HL-60/S4 treated with retinoic acid at 250 ng/mL for 4 days and 3 days (cell line): ENCODE measurements at regions not wholly inside any gene's neighbourhood (a gene's known extent, or its start where the extent isn't known, plus 50 kb on each side); places are given as distances from the start of the nearest gene placed in this dataset.
"Not testable (repeated sequence)": the region's sequence is repeated elsewhere in the genome, so short reads cannot be mapped to it uniquely, and the experiment has no call there.

ENCODE experiments used
- in situ Hi-C: fragments of 300-500 bp; cut with MboI; formaldehyde crosslinking; loops from 2 replicates; pipeline ENCODE4 v1.7.0; 2022; ENCODE audit warnings: low sequenced_read_pairs

DNA sequence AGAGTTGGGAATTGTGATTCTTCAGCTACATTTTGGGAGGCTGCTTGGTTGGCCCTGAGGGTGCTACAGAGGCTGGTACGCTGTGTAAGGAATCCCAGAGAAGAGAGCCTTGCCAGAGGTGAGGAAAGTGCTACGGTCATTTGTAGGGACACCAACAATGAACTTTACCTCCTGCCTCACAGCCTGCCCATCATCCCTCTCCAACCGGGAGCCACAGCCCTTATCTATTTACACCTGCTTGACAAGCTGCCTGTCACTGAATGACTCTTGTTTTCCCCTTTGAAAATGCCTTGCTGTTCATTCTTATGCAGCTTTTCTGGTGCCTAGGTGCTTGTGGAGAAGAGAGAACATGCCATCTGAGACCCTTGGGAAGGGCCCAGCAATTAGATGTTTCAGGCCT lies 110.8 kb downstream of the PCSK1 start:
- in situ Hi-C loops, result no loop called here

DNA sequence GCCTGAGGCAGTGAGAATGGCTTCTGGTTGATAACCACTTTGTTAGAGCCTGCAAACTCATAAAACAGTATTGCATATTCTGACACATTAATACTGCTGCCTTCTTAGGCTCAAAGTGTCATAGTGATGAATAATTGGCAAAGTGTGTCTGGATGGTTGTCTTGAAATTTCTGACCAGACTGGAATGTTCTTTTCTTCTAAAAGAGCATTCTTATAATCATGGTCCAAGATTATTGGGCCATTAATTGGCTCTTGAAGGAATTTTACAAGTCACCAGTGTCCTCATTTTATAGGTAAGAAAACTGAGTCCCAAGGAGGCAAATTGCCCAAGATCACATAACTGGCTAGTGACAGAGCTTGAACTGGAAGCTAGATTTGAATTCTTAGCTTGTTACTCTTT lies 111.7 kb downstream of the PCSK1 start:
- in situ Hi-C loops, result no loop called here

DNA sequence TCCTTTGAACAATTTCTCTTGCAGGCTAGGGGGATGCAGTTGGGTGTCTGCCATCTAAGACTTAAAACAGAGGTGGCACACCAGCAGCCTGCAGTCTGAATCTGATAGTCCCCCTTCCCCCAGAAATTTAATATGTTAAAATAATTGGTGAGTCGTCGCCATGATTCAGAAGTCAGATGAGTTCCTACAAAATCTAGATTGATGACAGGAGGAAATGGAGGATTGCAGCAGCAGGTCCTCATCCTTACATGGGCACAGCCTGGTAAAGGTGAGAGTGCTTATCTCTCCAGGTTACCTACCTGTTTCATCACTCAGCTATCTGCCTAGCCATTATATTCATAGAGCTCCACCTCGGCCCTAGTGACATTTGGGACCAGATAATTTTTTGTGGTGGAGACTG lies 112.3 kb downstream of the PCSK1 start:
- in situ Hi-C loops, result no loop called here

DNA sequence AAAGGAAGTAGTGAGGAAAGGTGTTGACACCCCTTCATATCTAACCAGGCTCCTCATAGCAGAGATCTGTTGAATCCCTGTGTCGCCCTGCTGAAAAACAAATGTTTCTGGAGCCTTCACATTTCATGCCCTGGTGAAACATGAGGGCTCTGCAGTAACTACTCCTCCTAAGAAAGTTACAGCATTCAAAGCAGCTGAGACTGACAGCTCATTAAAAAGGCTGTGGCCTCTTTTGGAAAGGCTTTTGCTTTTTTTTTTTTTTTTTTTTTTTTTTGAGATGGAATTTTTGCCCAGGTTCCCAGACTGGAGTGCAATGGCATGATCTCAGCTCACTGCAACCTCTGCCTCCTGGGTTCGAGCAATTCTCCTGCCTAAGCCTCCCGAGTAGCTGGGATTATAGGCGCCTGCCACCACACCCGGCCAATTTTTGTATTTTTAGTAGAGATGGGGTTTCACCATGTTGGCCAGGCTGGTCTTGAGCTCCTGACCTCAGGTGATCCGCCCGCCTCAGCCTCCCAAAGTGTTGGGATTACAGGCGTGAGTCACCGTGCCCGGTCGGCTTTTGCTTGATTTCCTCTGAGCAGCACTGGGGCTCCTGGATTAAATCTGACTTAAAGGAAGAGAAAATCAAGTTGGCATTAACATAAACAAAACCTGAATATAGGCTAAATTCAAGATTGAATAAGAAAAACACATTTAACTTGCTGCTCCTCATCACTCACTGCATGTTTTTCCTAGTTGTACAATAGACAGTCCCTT lies 112.9 kb downstream of the PCSK1 start:
- in situ Hi-C loops, result not testable (repeated sequence)

DNA sequence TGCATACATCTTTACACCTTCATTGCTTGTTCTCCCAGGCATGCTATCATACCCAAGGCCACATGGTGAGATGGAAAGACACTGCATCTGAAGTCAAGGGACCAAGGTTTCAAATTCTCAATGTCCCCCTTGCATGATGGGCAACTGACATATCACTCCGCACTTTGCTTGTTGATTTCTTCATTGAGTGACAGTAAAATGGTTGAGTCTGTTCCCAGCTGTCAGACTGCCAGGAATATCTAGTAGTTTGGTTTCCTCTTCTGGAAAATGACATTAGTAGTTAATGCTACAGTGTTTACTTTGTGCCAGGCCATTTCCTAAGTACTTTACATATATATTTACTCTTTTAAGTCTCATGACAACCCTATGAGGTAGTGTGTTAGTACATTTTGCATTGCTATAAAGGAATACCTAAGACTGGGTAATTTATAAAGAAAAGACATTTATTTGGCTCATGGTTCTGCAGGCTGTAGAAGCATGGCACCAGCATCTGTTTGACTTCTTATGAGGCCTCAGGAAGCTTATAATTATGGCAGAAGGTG lies 114.4 kb downstream of the PCSK1 start:
- in situ Hi-C loops, result no loop called here

DNA sequence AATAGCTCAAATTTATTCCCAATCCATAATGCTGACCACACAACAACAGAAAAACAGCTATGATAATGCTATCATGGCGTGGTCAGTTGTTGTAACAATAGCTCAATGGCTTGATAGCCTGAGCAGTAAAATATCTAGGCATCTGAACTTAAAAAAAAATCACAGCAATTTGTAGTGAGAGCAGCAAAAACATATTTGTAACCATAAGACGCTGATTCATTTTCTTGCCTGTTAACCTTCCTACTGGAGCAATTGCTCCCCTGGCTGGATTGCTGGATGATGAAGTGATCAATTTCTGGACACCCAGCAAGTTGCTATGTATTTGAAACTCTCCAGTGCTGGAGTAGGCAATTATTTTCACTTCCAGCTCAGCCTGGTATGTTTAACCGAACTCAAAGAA lies 115.1 kb downstream of the PCSK1 start:
- in situ Hi-C loops, result no loop called here

DNA sequence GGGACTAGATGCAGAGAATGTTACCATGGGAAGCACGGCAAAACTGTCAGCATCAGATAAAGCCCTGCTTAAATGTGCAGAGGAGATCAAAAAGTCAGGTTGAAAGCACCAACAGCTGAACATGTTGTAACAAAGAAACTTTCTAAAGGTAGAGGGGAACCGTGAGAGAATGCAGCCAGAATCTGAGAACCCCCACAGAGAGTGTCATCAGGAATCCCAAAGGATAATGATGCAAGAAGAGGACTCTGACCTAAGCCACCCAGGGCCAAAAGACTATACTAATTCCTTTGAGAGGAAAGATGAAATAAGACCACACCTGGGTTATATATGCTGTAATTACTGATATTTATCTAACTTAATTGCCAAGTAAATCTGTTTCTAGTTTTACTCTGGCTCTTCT lies 116.6 kb downstream of the PCSK1 start:
- in situ Hi-C loops, result no loop called here

DNA sequence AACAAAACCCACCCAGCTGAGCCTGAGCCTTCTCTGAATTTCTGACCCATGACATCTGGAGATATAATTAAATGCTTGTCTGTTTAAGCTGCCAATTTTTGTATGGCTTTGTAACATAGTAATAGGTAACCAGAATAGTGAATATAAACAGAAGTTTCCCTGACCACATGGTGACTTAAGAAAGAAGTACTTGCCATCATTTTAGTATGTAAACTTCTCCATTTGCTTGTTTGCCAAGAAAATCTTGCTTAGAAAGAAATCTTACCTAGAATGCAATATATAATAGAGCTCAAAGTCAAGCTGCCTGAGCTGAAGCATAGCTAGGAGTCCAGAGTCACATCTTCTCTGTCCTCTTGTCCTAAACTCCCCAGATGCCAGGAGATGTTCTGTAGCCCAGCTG lies 117.0 kb downstream of the PCSK1 start:
- in situ Hi-C loops, result no loop called here

DNA sequence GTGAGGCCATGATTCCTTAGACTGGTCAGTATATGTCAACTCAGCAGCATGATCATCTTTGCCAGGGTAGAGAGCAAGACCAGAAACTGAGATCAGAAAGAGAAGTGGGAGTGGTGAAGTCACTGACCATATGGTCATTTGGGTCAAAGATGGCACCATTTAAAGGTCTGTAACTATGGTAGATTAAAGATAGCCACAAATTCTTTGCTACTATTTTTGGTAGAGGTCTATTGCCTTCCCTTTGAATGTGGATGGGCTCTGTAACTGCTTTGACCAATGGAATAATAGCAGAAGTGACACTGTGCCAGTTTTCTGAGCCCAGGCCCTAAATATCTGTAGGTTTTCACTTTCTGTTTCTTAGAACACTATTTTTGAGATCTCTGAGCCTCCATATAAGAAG lies 117.6 kb downstream of the PCSK1 start:
- in situ Hi-C loops, result no loop called here

DNA sequence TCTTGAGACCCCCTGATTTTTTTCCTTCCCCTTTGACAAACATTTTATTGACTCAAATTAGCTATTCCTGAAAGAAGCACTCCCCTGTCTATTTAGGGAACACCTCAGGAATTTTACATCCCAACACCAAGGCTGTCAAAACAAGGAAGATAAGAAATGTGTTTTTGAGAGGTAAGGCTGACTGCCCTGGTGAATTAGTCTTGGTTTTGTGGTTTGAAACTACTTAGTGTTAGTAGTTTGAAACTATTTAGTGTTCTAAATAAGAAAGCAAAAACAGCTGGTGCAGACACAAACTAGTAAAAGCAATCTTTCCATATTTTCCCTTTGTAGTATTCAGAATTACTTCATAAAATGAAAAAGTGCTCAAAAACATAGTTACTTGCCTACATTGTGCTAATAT lies 120.7 kb downstream of the PCSK1 start:
- in situ Hi-C loops, result no loop called here

DNA sequence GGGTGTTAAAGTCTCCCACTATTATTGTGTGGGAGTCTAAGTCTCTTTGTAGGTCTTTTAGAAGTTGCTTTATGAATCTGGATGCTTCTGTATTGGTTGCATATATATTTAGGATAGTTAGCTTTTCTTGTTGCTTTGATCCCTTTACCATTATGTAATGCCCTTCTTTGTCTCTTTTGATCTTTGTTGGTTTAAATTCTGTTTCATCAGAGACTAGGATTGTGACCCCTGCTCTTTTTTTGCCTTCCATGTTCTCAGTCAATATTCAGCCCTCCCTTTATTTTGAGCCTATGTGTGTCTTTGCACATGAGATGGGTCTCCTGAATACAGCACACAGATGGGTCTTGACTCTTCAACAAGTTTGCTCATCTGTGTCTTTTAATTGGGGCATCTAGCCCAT lies 126.0 kb downstream of the PCSK1 start:
- in situ Hi-C loops, result not testable (repeated sequence)

DNA sequence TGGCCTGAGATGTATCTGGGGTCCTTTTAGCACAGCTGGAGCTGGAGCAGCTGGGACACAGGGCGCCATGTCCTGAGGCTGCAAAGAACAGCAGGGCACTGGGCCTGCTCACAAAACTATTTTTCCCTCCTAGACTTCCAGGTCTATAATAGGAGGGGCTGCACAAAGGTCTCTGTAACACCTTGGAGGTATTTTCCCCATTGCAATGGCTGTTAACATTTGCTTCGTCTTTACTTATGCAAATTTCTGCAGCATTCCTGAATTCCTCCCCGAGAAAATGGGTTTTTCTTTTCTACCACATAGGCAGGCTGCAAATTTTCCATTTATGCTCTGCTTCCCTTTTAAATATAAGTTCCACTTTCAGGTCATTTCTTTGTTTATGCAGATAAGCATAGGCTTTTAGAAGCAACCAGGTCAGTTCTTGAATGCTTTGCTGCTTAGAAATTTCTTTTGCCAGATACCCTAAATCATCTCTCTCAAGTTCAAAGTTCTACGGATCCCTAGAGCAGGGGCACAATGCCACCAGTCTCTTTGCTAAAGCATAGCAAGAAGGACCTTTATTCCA lies 130.8 kb downstream of the PCSK1 start:
- in situ Hi-C loops, result no loop called here

DNA sequence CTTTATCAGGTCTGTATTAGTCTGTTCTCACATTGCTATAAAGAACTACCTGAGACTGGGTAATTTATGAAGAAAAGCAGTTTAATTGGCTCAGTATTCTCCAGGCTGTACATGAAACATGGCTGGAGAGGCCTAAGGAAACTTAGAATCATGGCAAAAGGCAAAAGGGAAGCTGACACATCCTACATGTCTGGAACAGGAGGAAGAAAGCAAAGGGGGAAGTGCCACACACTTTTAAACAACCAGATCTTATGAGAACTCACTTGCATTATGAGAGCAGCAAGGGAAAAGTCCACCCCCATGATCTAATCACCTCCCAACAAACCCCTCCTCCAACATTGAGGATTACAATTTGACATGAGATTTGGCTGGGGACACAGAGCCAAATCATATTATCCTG lies 132.1 kb downstream of the PCSK1 start:
- in situ Hi-C loops, result no loop called here

DNA sequence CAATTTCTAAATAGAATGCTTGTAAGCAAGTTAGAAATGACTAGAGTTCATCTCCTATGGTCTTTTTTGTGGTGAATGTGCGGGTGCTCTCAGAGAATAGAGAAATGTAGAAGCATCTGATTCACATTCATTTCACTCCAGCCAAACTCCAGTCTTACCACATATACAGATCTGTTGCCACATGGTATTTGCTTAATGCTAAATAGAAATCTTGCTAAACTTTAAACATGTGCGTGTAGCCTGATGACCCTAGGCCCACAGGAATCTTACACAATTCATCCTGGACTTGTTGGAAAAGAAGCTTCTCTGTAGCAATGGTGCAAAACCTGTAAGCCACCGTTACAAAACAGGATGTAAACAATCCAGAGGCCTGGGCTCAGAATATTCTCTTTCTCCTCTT lies 135.2 kb downstream of the PCSK1 start:
- in situ Hi-C loops, result no loop called here

DNA sequence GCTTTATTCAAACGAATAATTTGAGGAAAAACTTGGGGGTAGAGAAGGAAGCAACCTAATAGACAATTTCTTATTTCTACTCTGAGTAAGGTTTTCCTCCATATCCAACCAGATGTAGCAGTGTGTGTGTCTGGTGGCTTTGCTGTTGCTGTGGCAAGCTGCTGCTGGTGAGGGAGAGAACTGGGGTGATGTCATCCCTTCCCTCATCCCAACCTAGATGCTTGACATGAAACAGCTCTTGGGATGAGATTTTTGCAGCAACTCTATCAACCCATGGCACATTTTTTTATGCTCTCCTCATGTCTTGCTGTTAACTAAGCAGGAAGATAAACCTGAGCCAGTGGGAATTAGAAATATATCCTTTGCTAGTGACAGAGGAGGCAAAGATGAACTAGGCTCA lies 135.8 kb downstream of the PCSK1 start:
- in situ Hi-C loops, result no loop called here

DNA sequence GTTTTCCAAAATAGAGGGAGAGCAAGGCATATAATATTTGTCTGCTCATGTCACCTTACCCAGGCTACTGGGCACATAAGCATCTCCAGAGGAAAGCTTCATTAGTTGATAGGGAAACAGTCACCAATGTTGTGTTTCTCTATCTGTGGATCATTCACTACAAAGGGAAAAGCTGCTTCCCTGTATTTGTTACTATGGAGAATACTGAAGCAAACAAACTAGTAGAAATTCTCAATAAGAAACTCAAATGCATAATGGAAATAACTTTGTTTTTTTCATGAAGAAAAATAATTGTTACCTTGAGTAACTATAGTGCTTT lies 138.2 kb downstream of the PCSK1 start:
- in situ Hi-C loops, result no loop called here

DNA sequence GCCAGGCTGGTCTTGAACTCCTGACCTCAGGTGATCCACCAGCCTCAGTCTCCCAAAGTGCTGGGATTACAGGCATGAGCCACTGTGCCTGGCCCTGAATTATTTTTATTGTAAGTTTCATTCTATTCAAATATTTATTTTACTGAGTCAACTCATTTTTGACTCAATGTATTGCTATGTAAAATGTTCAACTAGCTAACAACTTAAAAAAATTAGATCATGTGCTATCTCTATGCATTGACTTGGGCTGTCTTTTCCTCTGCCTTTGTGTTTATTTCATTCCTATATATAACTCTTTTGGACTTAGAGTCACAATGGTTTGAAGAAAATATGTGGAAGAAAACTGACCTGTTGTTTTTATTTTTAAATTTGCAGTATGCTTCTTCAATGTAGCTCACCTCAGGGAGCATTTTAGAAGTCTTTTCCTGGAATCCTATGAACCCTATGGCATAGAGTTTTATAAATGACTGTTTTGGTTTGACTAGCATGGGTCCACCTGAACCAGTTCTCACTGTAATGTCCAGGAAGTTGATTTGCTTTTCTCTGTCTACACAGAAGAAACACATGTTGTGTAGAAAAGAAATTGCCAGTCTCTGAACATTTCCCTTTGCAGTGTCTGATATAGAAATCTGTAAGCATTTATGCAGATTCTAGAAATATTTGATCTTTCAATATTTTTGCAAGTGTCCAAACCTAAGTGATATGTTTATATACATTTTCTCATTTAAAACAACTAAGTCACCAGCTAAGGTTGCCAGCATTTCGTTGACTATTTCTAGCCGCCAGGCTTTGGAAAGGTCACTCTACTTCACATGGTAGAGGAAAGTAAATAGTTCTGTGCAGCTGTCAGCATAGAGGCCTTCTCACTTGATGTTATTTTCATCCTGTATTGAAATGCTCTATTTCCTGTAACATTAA lies 138.8 kb downstream of the PCSK1 start:
- in situ Hi-C loops, result no loop called here

DNA sequence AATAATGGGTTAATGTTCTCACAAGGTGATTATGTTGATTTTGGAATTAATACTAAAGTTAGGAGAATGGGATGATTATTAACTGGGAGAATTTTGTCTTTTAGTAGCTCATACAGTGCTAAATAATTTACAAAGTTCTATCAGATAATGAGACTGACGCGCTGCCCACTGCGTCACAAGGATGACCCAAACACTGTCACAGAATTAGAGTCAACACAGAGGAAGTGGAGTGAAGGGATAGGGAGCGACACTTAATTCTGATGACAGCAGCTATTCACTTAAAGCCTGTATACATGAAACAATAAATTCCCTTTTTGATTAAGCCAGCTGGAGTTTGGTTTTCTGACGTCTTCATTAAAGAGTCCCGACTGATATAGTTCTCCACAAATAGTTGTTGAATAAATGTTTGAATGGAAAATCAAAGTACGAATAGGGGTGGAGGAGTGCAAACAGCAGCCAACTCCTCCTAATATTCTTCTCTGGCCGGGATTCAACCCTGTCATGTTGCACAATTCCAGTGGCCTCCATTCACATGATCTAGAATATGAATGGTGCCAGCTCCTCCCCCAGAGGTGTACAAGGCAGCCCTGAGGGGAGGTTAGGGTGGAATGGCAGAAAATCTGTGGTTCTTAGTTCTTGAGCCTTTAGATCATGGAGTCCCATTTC lies 140.3 kb downstream of the PCSK1 start:
- in situ Hi-C loops, result no loop called here

DNA sequence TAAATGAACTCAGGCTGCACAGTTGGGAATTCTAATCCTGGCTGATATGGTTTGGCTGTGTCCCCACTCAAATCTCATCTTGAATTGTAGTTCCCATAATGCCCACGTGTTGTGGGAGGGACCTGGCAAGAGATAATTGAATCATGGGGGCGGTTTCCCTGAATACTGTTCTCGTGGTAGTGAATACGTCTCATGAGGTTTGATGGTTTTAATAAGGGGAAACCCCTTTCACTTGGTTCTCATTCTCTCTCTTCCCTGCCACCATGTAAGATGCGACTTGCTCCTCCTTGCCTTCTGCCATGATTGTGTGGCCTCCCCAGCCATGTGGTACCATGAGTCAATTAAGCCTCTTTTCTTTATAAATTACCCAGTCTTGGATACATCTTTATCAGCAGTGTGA lies 143.8 kb downstream of the PCSK1 start:
- in situ Hi-C loops, result not testable (repeated sequence)

DNA sequence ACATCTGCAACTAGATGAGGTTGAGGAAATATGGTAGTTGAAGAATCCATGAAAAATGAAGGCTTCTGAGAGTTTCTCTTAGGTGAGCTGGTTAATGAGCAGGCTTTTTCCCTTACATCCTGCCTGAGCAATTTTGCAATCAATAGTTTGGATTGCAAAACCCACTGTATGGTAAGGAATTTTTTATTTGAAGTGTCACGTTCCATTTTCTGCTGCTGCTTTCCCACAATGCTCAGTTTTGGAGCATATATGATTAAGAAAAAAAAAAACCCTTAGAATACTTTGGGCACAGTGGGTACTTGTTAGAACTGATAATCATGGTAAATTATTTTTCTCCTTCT lies 144.2 kb downstream of the PCSK1 start:
- in situ Hi-C loops, result no loop called here

DNA sequence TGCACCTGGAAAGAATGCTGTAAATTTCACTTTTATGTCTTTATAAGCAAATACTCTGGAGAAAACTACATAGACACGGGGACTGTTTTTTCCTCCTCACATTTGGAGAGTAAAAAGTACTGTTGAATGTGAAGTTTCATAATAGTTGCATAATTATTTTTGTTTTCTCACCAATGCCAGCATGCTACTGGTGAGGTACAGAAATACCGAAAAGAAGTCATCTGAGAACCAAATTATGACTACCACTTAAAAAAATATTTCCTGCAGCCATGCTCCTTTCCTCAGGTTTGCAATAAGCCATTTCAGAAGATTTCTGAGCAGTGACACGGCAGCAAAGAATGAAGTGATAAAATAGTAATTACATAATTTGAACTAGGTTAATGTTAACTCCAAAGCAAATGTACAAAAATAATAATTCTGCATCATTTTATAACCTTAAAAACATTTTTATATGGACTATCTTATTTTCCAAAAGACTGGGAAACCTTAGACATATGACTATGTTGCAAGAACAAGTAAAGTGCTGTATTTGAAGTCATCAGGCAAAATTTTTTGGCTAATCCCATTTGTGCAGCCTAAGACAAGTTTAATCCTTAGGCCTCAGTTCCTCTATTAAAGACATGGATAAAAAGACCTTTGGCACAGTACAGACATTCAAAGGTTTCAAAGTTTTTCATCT lies 144.7 kb downstream of the PCSK1 start:
- in situ Hi-C loops, result no loop called here
